K562 (cell line): ENCODE measurements at regions not wholly inside any gene's neighbourhood (a gene's known extent, or its start where the extent isn't known, plus 50 kb on each side); places are given as distances from the start of the nearest gene placed in this dataset.

Source experiments
- ELF1 ChIP-seq: fragments of 200-800 bp; sonication (Bioruptor generic); IDR thresholded peaks from 2 replicates; pipeline ENCODE4 v1.6.1; 2016; ENCODE audit warnings: missing genetic modification characterization, missing compliant biosample characterization
- EP400 ChIP-seq: fragments of 450-650 bp; IDR thresholded peaks from 2 replicates; pipeline ENCODE4 v1.6.1; 2017; ENCODE audit warnings: antibody characterized with exemption, mild to moderate bottlenecking, moderate library complexity
- ESRRA ChIP-seq: fragments of 450-650 bp; IDR thresholded peaks from 2 replicates; pipeline ENCODE4 v1.6.1; 2014; ENCODE audit warnings: low read depth, mild to moderate bottlenecking, moderate library complexity, borderline replicate concordance
- FOXK2 ChIP-seq, 2 experiments: fragments of 450-650 bp; IDR thresholded peaks in 1 of 2; conservative IDR thresholded peaks in 1 of 2; 2 replicates each; pipeline ENCODE4 v1.6.1; 2016; ENCODE audit warnings: low read depth in 2 of 2, mild to moderate bottlenecking in 1 of 2
- HMGXB4 ChIP-seq: sonication (generic); formaldehyde crosslinking; IDR thresholded peaks from 2 replicates; pipeline ENCODE4 v1.8.1; 2023; ENCODE audit warnings: mild to moderate bottlenecking, missing genetic modification reagents
- MTA1 ChIP-seq: fragments of 450-650 bp; IDR thresholded peaks from 2 replicates; pipeline ENCODE4 v1.6.1; 2017; ENCODE audit warnings: borderline replicate concordance
- MYBL2 ChIP-seq, 2 experiments: fragments of 450-650 bp in 1 of 2; sonication (generic) in 1 of 2; formaldehyde crosslinking in 1 of 2; IDR thresholded peaks; 2 replicates each; pipeline versions ENCODE4 v1.6.1 to v1.8.1; 2017 to 2022; ENCODE audit warnings: borderline replicate concordance in 1 of 2, inconsistent platforms in 1 of 2, low read depth in 1 of 2, mild to moderate bottlenecking in 1 of 2, missing genetic modification reagents in 1 of 2, moderate library complexity in 1 of 2
- MYNN ChIP-seq, 2 experiments: sonication (generic); formaldehyde crosslinking in 1 of 2; IDR thresholded peaks; 2 replicates each; pipeline versions ENCODE4 v1.5.0 to v1.6.1; 2016 to 2020; ENCODE audit warnings: antibody characterized with exemption in 1 of 2, missing genetic modification reagents in 1 of 2
- PHB2 ChIP-seq: fragments of 450-650 bp; IDR thresholded peaks from 2 replicates; pipeline ENCODE4 v1.6.1; 2017; ENCODE audit warnings: low read depth
- POLR3A ChIP-seq: IDR thresholded peaks from 2 replicates; pipeline ENCODE4 v1.6.1; 2011; ENCODE audit warnings: borderline replicate concordance, mild to moderate bottlenecking, moderate library complexity; ENCODE audit not compliant: insufficient read length, insufficient read depth; ENCODE audit errors: extremely low read depth
- ZBTB40 ChIP-seq, 2 experiments: fragments of 450-650 bp in 1 of 2; sonication (generic) in 1 of 2; formaldehyde crosslinking in 1 of 2; IDR thresholded peaks; 2 replicates each; pipeline versions ENCODE4 v1.7.1 to v1.9.0; 2016 to 2022; ENCODE audit warnings: inconsistent platforms in 1 of 2, mild to moderate bottlenecking in 1 of 2, missing genetic modification reagents in 1 of 2
- ZKSCAN8 ChIP-seq: fragments of 200-800 bp; sonication (Bioruptor generic); IDR thresholded peaks from 2 replicates; pipeline ENCODE4 v1.6.1; 2016; ENCODE audit warnings: missing genetic modification characterization, missing compliant biosample characterization
- ZNF384 ChIP-seq: IDR thresholded peaks from 2 replicates; pipeline ENCODE4 v1.6.1; 2012; ENCODE audit warnings: low read depth, low read length, improper control_type of control experiment
- ZNF436 ChIP-seq: fragments of 250-450, 450-650 bp; sonication (Bioruptor Pico); formaldehyde crosslinking; IDR thresholded peaks from 2 replicates; pipeline ENCODE4 v1.7.0; 2020; ENCODE audit warnings: mild to moderate bottlenecking
- ZNF79 ChIP-seq: fragments of 250-450 bp; sonication (Bioruptor Pico); IDR thresholded peaks from 2 replicates; pipeline ENCODE4 v1.4.0; 2020; ENCODE audit warnings: low read depth, mild to moderate bottlenecking, moderate library complexity

GRCh38 chr6:27720607-27721580, 191.3 kb downstream of the OR2B2 start (continued):
- peak; percentile 58 for TF ChIP-seq ELF1
- TF ChIP-seq ZNF384, result peak; percentile 67; the same call in 1 of the 2 replicates
- 0 out of 2 replicates have a peak, but pooled peaks have one; percentile 14 for TF ChIP-seq MTA1
- no peak for TF ChIP-seq PHB2
- 0 out of 2 replicates have a peak, but pooled peaks have one; percentile 31 for TF ChIP-seq ESRRA
- TF ChIP-seq MYBL2 (IDR thresholded peaks at IDR 0.05; ENCODE audit: low read depth), result no peak; the same call in 1 of the 2 replicates
- TF ChIP-seq MYBL2 (CRISPR knock-in tag; IDR thresholded peaks at IDR 0.05; ENCODE audit: borderline replicate concordance), result no peak
- peak; percentile 51; the same call in 1 of the 2 replicates for TF ChIP-seq HMGXB4
- TF ChIP-seq ZNF436 (CRISPR knock-in tag), result no peak
- peak; percentile 89 for TF ChIP-seq POLR3A
- no peak for TF ChIP-seq ZNF79 (CRISPR knock-in tag)
- TF ChIP-seq EP400, result peak; percentile 35
- TF ChIP-seq MYNN (IDR thresholded peaks at IDR 0.05), result 0 out of 2 replicates have a peak, but pooled peaks have one; percentile 35
- TF ChIP-seq MYNN (CRISPR knock-in tag; IDR thresholded peaks at IDR 0.05), result no peak
- TF ChIP-seq ZKSCAN8 (CRISPR knock-in tag), result no peak
- TF ChIP-seq FOXK2 (conservative IDR thresholded peaks at IDR 0.05 in 1 of 2, IDR thresholded peaks at IDR 0.05 in 1 of 2; ENCODE audit: low read depth in 2 of 2), result peak; percentile 35 to 49; a peak in 2 of 4 replicates
- peak; percentile 80 for TF ChIP-seq ZBTB40 (IDR thresholded peaks at IDR 0.05)
- TF ChIP-seq ZBTB40 (CRISPR knock-in tag; IDR thresholded peaks at IDR 0.05), result no peak
